ENCODE measurements at regions not wholly inside any gene's neighbourhood (a gene's known extent, or its start where the extent isn't known, plus 50 kb on each side); places are given as distances from the start of the nearest gene placed in this dataset.
A peak's percentile ranks its signal among the peaks of the same experiment; 100 is the strongest.

- DNase-seq = peak; percentile 6
Observed at GRCh38 chr2:128368437-128369107, 49.9 kb upstream of the HS6ST1 start.

DNA sequence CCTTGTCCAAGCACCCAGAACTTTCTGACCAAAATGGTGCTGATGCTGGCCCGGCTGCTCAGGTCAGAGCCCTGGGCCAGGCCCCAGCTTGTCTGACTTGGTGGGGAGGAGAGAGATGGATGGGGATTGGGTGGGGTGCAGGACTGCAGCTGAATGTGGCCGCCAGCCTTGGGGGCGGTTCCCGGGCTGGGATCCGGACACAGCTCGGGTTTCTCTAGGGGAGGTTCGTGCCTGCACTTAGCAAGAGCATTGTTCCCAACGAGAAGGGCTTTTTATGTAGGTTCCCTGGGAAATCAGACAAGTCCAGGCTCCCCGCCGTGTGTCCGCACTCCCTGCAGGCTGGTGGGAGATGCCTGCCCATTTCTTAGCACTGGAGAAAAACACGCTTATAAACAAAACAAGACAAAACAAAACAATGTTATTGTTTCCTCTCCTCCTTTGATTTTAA lies 50.5 kb upstream of the HS6ST1 start:
- DNase-seq = no peak

GRCh38 chr2:128369602-128370467 lies 51.2 kb upstream of the HS6ST1 start:
- DNase-seq = no peak

GRCh38 chr2:128370468-128371247 lies 52.0 kb upstream of the HS6ST1 start:
- DNase-seq = no peak

DNA sequence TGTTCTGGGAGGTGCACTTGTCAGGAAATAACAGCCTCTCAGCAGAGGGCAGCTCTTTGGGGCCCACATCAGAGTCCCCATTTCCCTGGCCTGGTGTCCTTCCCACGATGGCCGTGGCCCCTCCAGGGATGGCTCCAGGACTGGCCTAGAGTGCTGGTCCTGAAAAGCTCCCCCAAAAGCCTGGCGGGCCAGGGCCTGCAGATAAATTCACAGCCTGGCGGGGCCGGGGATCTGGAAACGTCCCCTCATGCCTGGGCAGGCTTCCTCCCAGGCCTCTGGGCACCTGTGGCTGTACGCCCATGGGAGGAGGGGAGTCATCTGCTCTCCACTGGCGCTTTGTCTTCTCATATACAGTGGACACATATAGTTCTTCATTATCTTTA lies 52.6 kb upstream of the HS6ST1 start:
- DNase-seq = no peak

DNA sequence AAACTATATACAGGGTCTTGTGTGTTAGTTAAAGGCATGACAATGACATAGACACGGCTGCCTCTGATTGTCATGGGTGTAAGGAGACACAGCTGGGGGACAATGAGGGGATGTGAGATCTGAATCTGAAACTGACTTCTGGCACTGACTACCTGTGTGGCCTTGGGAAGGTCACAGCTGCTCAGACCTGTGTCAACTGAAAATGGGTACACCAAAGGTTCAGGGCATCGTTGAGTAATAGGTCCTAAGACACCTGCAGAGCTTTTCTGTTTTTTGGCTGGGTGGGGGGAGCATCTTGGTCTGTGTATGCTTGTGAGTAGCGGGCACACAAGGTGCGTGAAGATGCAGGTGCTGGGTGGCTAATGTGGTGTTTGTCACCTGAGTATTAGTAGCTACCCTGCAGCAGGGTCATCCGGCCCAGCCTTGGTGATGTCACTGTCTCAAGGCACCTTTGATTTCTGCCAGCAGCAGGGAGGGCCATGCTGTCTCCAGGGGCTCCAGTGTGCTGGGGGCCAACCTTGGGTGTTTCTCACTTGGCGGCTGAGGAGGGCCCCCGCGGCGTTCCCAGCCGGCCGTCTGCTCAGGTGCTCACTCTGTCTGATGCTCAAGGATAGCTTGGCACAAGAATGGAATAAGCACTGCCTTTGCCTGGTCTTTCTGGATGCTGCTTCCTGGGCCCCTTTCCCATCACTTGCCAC lies 53.1 kb upstream of the HS6ST1 start:
- no peak for DNase-seq

GRCh38 chr2:128372621-128373341 lies 54.1 kb upstream of the HS6ST1 start:
- no peak for DNase-seq

GRCh38 chr2:128373451-128374000 lies 54.9 kb upstream of the HS6ST1 start:
- DNase-seq = no peak

GRCh38 chr2:128374001-128374710 lies 55.5 kb upstream of the HS6ST1 start:
- no peak for DNase-seq

DNA sequence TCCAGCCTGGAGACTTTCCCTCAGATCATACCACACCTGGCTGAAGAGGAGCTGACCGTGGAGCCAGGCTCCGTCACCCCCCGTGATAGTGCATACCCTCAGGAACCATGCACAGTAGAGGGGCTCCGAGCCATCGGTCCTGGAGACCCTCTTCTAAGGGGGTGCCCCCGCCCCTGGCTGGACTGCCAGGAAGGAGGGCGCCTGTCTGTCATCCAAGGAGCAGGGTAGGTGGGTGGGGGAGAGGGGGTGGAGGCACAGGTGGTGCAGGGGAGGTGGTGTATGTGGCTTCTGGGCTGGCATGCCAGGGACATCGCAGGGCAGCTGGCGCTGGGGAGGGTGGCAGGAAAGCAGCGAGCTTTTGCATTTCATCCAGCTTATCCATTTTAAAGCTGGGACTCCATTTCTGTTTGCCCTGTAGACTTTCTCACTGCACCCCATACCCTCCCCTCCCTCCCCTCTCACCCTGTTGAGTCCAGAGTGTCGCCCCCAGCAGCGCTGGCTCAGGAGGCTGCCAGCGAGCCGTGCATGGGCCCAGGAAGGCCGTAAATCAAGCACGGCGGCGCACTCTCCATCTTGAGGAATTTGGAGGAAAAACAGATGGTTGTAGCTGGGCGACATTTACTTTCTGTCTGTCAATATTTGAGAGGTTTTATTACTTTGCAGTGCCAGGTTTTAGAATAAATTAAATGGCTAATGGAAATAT lies 56.2 kb upstream of the HS6ST1 start:
- peak; percentile 69 for DNase-seq

DNA sequence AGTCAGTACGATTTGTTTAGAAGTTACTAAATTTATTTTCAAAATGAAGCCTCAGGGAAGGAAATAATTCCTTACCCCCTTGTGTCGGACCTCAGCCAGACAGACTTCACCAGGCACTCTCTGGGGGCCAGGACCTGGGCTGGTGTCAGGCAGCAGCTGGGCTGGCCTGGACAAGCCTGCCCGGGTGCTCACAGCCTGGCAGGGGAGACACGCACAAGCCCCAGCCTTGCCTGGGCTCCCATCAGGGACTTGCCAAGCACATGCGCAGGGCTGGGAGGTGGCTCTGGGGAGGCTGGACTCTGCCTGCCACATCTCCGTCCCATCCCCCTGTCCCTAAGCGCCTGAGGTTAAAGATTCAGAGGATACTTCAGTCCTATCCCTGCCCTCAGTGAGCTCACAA lies 56.8 kb upstream of the HS6ST1 start:
- peak; percentile 69 for DNase-seq

GRCh38 chr2:128376241-128377041 lies 57.8 kb upstream of the HS6ST1 start:
- no peak for DNase-seq

DNA sequence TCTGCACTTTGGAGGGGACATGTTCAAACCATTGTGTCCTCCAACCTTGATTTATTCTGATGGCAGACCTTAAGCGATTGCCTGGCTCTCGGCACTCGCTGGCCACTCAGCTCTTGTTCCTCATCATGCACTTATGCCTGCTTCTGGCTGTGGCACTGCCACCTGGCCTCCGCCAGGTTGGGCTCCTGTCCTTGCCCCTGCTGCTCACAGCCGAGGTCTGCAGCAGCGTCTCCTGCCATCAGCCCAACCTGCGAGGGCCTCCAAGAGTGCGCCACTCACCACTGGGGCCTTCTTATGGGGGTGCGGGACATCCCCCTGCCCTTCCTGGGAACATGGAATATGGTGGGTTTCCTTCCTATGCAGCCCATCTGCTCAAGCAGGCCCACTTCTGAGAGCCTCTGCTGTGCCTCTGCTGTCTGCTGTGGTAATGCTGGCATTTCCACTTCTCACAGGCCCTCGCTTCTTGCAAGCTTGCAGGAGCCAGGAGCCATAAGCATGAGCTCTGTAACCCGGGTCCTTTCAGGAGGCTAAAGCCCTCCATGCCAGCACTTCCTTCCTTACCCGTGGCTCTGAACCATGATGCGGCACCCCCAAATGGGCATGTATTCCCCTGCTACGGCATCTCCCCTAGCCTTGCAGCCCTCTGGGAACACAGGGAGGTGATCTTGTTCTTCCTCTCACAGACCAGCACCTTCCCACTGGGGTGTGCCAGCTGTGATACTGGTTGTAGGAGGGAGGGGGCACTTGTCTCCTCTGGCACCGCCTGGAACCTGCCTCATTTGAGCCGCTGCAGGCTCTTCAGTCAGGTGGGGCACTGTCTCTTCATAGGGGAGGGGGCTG lies 58.6 kb upstream of the HS6ST1 start:
- no peak for DNase-seq

DNA sequence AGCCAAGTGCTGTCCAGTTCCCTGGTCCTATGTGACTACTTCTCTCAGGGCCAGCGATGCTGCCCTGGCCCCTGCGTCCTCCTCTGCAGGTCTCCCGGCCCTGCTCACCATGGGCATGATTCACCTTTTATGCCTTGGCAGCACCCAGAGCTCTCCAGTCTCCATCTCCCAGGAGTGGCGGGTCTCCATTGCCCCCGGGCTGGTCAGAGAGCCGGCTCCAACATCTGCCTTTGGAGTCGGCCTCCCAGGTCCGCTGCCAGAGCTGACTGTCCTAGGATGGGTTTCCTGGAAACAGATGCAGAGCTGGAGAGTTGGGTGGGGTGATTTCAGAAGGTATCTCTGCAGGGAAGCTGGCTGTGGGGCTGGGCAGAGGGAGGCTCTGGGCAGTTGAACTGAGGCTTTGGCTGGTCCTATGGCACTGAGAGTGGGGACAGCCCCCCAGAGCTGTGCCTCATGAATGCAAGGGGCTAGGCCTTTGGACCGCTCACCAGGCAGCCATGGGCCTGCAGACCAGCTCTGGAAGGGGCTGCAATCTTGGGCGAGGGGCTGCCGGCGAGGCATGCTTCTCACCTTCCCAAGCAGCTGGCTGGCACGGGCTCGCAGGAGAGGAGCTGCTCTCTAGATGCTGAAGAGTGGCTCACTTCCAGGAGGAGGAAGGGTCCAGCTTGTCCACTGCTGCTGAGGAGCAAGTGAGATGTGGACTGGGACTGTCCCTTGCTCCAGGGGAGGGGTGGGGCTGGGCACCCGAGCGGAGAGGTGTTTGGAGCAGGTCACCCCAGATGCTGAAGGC lies 59.8 kb upstream of the HS6ST1 start:
- DNase-seq = no peak

- DNase-seq = peak; percentile 8
Observed at GRCh38 chr2:128379021-128380015, 60.6 kb upstream of the HS6ST1 start.

DNA sequence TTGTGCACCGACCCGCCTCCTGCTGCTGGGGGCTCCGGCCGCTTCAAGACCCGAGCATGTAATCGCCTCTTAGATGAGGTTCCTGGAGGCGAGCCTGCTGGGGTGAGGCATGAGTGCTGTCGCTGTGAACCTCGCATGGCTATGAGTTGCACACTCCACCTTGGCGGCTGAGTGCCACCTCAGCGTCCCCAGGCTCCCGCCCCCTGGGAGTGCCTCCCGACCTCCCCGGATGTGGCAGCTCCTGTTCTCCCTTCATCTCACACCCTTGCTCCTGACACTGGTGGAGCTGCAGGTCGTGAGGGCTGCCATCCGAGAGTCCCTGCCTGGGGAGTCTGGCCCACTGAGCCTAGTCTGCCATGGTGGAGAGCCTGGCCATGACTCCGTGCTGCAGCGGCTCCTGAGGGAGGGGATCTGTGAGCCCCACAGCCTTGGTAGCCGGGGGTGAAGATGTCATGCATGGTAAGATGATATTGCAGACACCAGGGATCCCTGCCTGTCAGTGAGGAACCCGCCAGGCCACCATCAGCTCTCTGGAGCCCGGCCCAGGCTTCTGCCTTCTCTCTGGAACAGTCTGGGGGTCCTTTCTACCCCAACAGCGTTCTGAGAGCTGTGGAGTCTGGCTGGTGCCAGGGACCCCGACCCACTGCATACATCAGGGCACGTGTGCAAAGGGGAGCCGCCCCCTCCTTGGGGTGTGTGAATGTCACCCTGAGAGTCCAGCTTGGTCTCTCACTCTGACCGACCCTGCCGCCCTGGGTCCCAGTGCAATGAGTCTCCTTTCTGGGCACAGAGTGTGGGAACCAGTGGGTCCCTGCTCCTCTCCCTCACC lies 61.6 kb upstream of the HS6ST1 start:
- DNase-seq = no peak

Measured in NCI-H2171 treated with DMSO at 0.1 percent for 48 hours (cell line).